ENCODE measurements at regions not wholly inside any gene's neighbourhood (a gene's known extent, or its start where the extent isn't known, plus 50 kb on each side); places are given as distances from the start of the nearest gene placed in this dataset.

DNA sequence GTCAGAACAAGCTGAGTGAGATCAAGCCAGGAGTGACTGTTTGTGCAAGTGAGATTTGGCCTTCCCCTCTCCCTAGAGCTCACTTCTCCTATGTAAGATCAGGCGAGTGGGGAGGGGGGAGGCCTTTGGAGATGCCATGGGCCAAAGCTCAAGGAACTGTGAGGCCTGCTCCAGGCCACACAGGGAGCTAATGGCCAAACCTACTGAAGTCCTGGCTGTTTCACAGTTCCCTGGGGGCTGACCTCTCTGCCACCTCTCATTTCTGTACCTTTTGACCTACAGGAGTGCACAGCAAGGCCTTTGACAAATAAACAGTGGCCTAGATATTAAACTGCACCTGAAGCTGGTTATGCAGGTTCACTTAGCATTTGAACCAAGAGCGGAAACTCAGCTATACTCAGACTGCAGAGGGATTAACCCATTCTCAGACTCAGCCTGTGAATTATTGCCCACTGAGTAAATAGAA is 235.0 kb upstream of the NT5C1B start (continued):
- TF ChIP-seq, protein P1, sequence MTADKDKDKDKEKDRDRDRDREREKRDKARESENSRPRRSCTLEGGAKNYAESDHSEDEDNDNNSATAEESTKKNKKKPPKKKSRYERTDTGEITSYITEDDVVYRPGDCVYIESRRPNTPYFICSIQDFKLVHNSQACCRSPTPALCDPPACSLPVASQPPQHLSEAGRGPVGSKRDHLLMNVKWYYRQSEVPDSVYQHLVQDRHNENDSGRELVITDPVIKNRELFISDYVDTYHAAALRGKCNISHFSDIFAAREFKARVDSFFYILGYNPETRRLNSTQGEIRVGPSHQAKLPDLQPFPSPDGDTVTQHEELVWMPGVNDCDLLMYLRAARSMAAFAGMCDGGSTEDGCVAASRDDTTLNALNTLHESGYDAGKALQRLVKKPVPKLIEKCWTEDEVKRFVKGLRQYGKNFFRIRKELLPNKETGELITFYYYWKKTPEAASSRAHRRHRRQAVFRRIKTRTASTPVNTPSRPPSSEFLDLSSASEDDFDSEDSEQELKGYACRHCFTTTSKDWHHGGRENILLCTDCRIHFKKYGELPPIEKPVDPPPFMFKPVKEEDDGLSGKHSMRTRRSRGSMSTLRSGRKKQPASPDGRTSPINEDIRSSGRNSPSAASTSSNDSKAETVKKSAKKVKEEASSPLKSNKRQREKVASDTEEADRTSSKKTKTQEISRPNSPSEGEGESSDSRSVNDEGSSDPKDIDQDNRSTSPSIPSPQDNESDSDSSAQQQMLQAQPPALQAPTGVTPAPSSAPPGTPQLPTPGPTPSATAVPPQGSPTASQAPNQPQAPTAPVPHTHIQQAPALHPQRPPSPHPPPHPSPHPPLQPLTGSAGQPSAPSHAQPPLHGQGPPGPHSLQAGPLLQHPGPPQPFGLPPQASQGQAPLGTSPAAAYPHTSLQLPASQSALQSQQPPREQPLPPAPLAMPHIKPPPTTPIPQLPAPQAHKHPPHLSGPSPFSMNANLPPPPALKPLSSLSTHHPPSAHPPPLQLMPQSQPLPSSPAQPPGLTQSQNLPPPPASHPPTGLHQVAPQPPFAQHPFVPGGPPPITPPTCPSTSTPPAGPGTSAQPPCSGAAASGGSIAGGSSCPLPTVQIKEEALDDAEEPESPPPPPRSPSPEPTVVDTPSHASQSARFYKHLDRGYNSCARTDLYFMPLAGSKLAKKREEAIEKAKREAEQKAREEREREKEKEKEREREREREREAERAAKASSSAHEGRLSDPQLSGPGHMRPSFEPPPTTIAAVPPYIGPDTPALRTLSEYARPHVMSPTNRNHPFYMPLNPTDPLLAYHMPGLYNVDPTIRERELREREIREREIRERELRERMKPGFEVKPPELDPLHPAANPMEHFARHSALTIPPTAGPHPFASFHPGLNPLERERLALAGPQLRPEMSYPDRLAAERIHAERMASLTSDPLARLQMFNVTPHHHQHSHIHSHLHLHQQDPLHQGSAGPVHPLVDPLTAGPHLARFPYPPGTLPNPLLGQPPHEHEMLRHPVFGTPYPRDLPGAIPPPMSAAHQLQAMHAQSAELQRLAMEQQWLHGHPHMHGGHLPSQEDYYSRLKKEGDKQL (CRISPR knock-in tag; IDR thresholded peaks at IDR 0.05; ENCODE audit: low read depth), result peak; percentile 34; the same call in 1 of the 2 replicates
- TF ChIP-seq, protein P2, sequence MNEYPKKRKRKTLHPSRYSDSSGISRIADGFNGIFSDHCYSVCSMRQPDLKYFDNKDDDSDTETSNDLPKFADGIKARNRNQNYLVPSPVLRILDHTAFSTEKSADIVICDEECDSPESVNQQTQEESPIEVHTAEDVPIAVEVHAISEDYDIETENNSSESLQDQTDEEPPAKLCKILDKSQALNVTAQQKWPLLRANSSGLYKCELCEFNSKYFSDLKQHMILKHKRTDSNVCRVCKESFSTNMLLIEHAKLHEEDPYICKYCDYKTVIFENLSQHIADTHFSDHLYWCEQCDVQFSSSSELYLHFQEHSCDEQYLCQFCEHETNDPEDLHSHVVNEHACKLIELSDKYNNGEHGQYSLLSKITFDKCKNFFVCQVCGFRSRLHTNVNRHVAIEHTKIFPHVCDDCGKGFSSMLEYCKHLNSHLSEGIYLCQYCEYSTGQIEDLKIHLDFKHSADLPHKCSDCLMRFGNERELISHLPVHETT (CRISPR knock-in tag; conservative IDR thresholded peaks at IDR 0.05), result no peak
- TF ChIP-seq PITX1 (CRISPR knock-in tag; IDR thresholded peaks at IDR 0.05) (peak; percentile 68; the same call in 1 of the 2 replicates), ASH2L (IDR thresholded peaks at IDR 0.05; ENCODE audit: insufficient read length, low read depth, low read length) (no peak), PPARG (CRISPR knock-in tag; conservative IDR thresholded peaks at IDR 0.05) (peak; percentile 40; the same call in 1 of the 2 replicates), ERF (CRISPR knock-in tag; IDR thresholded peaks at IDR 0.05) (no peak), ZNF550 (CRISPR knock-in tag; IDR thresholded peaks at IDR 0.05; ENCODE audit: borderline replicate concordance) (no peak), RCOR2 (CRISPR knock-in tag; IDR thresholded peaks at IDR 0.05) (no peak), GFI1 (CRISPR knock-in tag; IDR thresholded peaks at IDR 0.05; ENCODE audit: borderline replicate concordance) (peak; percentile 70; the same call in 1 of the 2 replicates), RFXANK (CRISPR knock-in tag; IDR thresholded peaks at IDR 0.05) (no peak)
- TF ChIP-seq, protein P3, sequence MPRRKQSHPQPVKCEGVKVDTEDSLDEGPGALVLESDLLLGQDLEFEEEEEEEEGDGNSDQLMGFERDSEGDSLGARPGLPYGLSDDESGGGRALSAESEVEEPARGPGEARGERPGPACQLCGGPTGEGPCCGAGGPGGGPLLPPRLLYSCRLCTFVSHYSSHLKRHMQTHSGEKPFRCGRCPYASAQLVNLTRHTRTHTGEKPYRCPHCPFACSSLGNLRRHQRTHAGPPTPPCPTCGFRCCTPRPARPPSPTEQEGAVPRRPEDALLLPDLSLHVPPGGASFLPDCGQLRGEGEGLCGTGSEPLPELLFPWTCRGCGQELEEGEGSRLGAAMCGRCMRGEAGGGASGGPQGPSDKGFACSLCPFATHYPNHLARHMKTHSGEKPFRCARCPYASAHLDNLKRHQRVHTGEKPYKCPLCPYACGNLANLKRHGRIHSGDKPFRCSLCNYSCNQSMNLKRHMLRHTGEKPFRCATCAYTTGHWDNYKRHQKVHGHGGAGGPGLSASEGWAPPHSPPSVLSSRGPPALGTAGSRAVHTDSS (CRISPR knock-in tag; conservative IDR thresholded peaks at IDR 0.05), result no peak
- TF ChIP-seq, protein P4, sequence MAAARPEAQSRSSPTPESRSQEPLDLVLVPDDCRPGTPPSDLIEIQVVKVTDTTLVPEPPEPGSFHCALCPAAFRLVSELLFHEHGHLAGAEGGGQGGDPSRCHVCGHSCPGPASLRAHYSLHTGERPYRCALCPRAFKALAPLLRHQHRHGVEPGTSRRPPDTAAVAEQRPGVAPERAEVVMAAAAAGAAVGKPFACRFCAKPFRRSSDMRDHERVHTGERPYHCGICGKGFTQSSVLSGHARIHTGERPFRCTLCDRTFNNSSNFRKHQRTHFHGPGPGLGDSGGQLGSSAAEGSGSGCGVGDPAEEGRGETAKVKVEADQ (CRISPR knock-in tag; IDR thresholded peaks at IDR 0.05; ENCODE audit: borderline replicate concordance), result no peak
- TF ChIP-seq, protein P5, sequence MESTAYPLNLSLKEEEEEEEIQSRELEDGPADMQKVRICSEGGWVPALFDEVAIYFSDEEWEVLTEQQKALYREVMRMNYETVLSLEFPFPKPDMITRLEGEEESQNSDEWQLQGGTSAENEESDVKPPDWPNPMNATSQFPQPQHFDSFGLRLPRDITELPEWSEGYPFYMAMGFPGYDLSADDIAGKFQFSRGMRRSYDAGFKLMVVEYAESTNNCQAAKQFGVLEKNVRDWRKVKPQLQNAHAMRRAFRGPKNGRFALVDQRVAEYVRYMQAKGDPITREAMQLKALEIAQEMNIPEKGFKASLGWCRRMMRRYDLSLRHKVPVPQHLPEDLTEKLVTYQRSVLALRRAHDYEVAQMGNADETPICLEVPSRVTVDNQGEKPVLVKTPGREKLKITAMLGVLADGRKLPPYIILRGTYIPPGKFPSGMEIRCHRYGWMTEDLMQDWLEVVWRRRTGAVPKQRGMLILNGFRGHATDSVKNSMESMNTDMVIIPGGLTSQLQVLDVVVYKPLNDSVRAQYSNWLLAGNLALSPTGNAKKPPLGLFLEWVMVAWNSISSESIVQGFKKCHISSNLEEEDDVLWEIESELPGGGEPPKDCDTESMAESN (CRISPR knock-in tag; conservative IDR thresholded peaks at IDR 0.05), result no peak
- TF ChIP-seq, protein P6, sequence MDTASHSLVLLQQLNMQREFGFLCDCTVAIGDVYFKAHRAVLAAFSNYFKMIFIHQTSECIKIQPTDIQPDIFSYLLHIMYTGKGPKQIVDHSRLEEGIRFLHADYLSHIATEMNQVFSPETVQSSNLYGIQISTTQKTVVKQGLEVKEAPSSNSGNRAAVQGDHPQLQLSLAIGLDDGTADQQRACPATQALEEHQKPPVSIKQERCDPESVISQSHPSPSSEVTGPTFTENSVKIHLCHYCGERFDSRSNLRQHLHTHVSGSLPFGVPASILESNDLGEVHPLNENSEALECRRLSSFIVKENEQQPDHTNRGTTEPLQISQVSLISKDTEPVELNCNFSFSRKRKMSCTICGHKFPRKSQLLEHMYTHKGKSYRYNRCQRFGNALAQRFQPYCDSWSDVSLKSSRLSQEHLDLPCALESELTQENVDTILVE (CRISPR knock-in tag; IDR thresholded peaks at IDR 0.05), result 0 out of 2 replicates have a peak, but pooled peaks have one; percentile 17
- TF ChIP-seq, protein P7, sequence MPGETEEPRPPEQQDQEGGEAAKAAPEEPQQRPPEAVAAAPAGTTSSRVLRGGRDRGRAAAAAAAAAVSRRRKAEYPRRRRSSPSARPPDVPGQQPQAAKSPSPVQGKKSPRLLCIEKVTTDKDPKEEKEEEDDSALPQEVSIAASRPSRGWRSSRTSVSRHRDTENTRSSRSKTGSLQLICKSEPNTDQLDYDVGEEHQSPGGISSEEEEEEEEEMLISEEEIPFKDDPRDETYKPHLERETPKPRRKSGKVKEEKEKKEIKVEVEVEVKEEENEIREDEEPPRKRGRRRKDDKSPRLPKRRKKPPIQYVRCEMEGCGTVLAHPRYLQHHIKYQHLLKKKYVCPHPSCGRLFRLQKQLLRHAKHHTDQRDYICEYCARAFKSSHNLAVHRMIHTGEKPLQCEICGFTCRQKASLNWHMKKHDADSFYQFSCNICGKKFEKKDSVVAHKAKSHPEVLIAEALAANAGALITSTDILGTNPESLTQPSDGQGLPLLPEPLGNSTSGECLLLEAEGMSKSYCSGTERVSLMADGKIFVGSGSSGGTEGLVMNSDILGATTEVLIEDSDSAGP (CRISPR knock-in tag; IDR thresholded peaks at IDR 0.05; ENCODE audit: borderline replicate concordance), result no peak
